A549 (cell line): ENCODE measurements at regions not wholly inside any gene's neighbourhood (a gene's known extent, or its start where the extent isn't known, plus 50 kb on each side); places are given as distances from the start of the nearest gene placed in this dataset.

Source experiments
- CTCF ChIP-seq: fragments of >200 bp; sonication (Bioruptor Twin); formaldehyde crosslinking; IDR thresholded peaks from 3 replicates; pipeline ENCODE4 v1.5.1; 2016
- HDAC2 ChIP-seq: fragments of 200-600 bp; sonication (generic); IDR thresholded peaks from 2 replicates; pipeline ENCODE4 v1.6.1; 2016
- HES2 ChIP-seq: fragments of >200 bp; sonication (Bioruptor Twin); formaldehyde crosslinking; IDR thresholded peaks from 2 replicates; pipeline ENCODE4 v1.6.1; 2016
- POLR2A ChIP-seq: IDR thresholded peaks from 2 replicates; pipeline ENCODE4 v1.6.1; 2012; ENCODE audit warnings: mild to moderate bottlenecking, low read length
- POLR2AphosphoS2 ChIP-seq: conservative IDR thresholded peaks from 2 replicates; pipeline ENCODE4 v1.6.1; 2012; ENCODE audit warnings: low read length, improper control_type of control experiment, inconsistent platforms
- RAD21 ChIP-seq, 2 experiments: fragments of >200 bp in 1 of 2; sonication (Bioruptor Twin) in 1 of 2; formaldehyde crosslinking in 1 of 2; IDR thresholded peaks in 1 of 2; conservative IDR thresholded peaks in 1 of 2; 2 replicates in 1 of 2; 3 replicates in 1 of 2; pipeline ENCODE4 v1.6.1; 2012 to 2018; ENCODE audit warnings: inconsistent platforms in 1 of 2
- RNF2 ChIP-seq: fragments of 200-600 bp; sonication (generic); IDR thresholded peaks from 2 replicates; pipeline ENCODE4 v1.6.1; 2016; ENCODE audit warnings: low read depth, mild to moderate bottlenecking, antibody characterized with exemption, moderate library complexity, borderline replicate concordance
- ZFP36 ChIP-seq: fragments of 450-650 bp; IDR thresholded peaks from 2 replicates; pipeline ENCODE4 v1.6.1; 2014; ENCODE audit warnings: borderline replicate concordance; ENCODE audit not compliant: partially characterized antibody

- no peak for TF ChIP-seq RNF2
- TF ChIP-seq POLR2AphosphoS2 = no peak
- TF ChIP-seq POLR2A = no peak
- TF ChIP-seq ZFP36 = no peak
- TF ChIP-seq CTCF = no peak
- TF ChIP-seq RAD21 (conservative IDR thresholded peaks at IDR 0.05 in 1 of 2, IDR thresholded peaks at IDR 0.05 in 1 of 2) = no peak
- TF ChIP-seq HDAC2 = no peak
- no peak for TF ChIP-seq HES2
These were observed 58.0 kb upstream of the CHST1 start for GRCh38 chr11:45723397-45723796.
